Fibroblast of lung (primary cell): ENCODE measurements at regions not wholly inside any gene's neighbourhood (a gene's known extent, or its start where the extent isn't known, plus 50 kb on each side); places are given as distances from the start of the nearest gene placed in this dataset.

Source experiments
- DNase-seq, 2 donors: peaks; one replicate each; pipeline versions ENCODE4 v3.0.0 to v3.0.0-alpha.2; 2010; ENCODE audit warnings: low read depth in 2 of 2
- H2AFZ ChIP-seq: 2 replicates; pipeline ENCODE4 v1.5.1; 2012; ENCODE audit warnings: low read length, control low read depth, inconsistent platforms
- H3K27ac ChIP-seq: 2 replicates; pipeline ENCODE4 v1.5.1; 2011; ENCODE audit warnings: low read length, control low read depth; ENCODE audit not compliant: insufficient read depth
- H3K27me3 ChIP-seq: 2 replicates; pipeline ENCODE4 v1.5.1; 2011; ENCODE audit warnings: mild to moderate bottlenecking, low read length; ENCODE audit not compliant: control insufficient read depth, insufficient read depth
- H3K36me3 ChIP-seq: 2 replicates; pipeline ENCODE4 v1.5.1; 2011; ENCODE audit warnings: low read length; ENCODE audit not compliant: control insufficient read depth, insufficient read depth
- H3K4me1 ChIP-seq: 2 replicates; pipeline ENCODE4 v1.5.1; 2011; ENCODE audit warnings: low read length; ENCODE audit not compliant: control insufficient read depth, insufficient read depth; ENCODE audit errors: extremely low read depth
- H3K4me2 ChIP-seq: 2 replicates; pipeline ENCODE4 v1.5.1; 2011; ENCODE audit warnings: low read length, control low read depth; ENCODE audit not compliant: insufficient read depth; ENCODE audit errors: extremely low read depth
- H3K4me3 ChIP-seq, 4 experiments: fragments of 200-600 bp in 1 of 4; sonication (generic) in 1 of 4; replicated peaks in 1 of 4; 2 replicates each; pipeline ENCODE4 v1.5.1; 2011 to 2016; ENCODE audit warnings: low read length in 4 of 4, low read depth in 3 of 4, mild to moderate bottlenecking in 3 of 4, control low read depth in 2 of 4, inconsistent platforms in 1 of 4, mixed read lengths in 1 of 4; ENCODE audit not compliant: insufficient read depth in 1 of 4; ENCODE audit errors: control extremely low read depth in 1 of 4
- H3K79me2 ChIP-seq: 2 replicates; pipeline ENCODE4 v1.5.1; 2012; ENCODE audit warnings: mild to moderate bottlenecking, low read length, inconsistent platforms; ENCODE audit not compliant: control insufficient read depth, insufficient read depth
- H3K9ac ChIP-seq: 2 replicates; pipeline ENCODE4 v1.5.1; 2011; ENCODE audit warnings: mild to moderate bottlenecking, low read length, control low read depth; ENCODE audit not compliant: insufficient read depth
- H3K9me3 ChIP-seq: 2 replicates; pipeline ENCODE4 v1.5.1; 2012; ENCODE audit warnings: low read depth, low read length; ENCODE audit not compliant: control insufficient read depth, insufficient read depth
- H4K20me1 ChIP-seq: 2 replicates; pipeline ENCODE4 v1.5.1; 2011; ENCODE audit warnings: low read length; ENCODE audit not compliant: control insufficient read depth, insufficient read depth; ENCODE audit errors: extremely low read depth
- EZH2 ChIP-seq: IDR thresholded peaks from 2 replicates; pipeline ENCODE4 v1.5.1; 2012; ENCODE audit warnings: low read length, control low read depth, mild to moderate bottlenecking; ENCODE audit errors: missing control alignments
- TF ChIP-seq, protein P1 (sequence below), 2 donors: IDR thresholded peaks in 1 of 2; conservative IDR thresholded peaks in 1 of 2; 1 replicate in 1 of 2; 2 replicates in 1 of 2; pipeline ENCODE4 v1.5.1; 2011 to 2012; ENCODE audit warnings: low read length in 2 of 2, control low read depth in 1 of 2, inconsistent platforms in 1 of 2, low read depth in 1 of 2, mild to moderate bottlenecking in 1 of 2

GRCh38 chr4:26048378-26048882 is 134.4 kb downstream of the SMIM20 start:
- TF ChIP-seq, protein P1, sequence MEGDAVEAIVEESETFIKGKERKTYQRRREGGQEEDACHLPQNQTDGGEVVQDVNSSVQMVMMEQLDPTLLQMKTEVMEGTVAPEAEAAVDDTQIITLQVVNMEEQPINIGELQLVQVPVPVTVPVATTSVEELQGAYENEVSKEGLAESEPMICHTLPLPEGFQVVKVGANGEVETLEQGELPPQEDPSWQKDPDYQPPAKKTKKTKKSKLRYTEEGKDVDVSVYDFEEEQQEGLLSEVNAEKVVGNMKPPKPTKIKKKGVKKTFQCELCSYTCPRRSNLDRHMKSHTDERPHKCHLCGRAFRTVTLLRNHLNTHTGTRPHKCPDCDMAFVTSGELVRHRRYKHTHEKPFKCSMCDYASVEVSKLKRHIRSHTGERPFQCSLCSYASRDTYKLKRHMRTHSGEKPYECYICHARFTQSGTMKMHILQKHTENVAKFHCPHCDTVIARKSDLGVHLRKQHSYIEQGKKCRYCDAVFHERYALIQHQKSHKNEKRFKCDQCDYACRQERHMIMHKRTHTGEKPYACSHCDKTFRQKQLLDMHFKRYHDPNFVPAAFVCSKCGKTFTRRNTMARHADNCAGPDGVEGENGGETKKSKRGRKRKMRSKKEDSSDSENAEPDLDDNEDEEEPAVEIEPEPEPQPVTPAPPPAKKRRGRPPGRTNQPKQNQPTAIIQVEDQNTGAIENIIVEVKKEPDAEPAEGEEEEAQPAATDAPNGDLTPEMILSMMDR (conservative IDR thresholded peaks at IDR 0.05 in 1 of 2, IDR thresholded peaks at IDR 0.05 in 1 of 2; ENCODE audit: low read depth in 1 of 2, low read length in 2 of 2) = no peak
- TF ChIP-seq EZH2 = no peak
- peak overlapping the region; percentile 95 for H3K27ac ChIP-seq
- no peaks in the 10 kb centered on the region for H4K20me1 ChIP-seq
- H2AFZ ChIP-seq = peak overlapping the region; percentile 66
- H3K79me2 ChIP-seq = no peaks in the 10 kb centered on the region
- peak; percentile 92 to 98 for DNase-seq
- H3K36me3 ChIP-seq = no peaks in the 10 kb centered on the region
- H3K4me3 ChIP-seq = no peak overlapping the region
- H3K27me3 ChIP-seq = no peaks in the 10 kb centered on the region
- peak overlapping the region; percentile 30 for H3K4me2 ChIP-seq
- H3K4me1 ChIP-seq = peaks cover 11% of the 10 kb centered on the region
- peak overlapping the region; percentile 33 for H3K9ac ChIP-seq
- no peaks in the 10 kb centered on the region for H3K9me3 ChIP-seq

DNA sequence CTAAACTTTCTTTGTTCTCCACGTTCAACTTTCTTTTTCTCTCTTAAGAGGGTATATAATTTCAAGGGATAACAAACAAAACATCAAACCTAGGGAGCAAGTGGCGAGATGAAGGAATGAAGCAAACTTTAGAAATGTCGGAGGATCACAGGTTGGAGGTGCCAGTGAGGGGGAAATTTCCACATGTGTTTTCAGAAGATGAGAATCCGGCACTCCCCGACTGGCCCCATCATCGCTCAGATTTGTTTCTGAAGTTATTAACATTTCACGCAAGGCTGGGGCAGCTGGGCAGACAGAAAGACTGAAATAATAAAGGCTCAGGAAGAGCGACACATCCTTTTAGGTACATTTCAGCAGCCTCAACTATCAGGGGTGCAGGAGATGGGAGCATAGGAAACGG is 134.9 kb downstream of the SMIM20 start:
- Histone ChIP-seq H3K4me2 (no peak overlapping the region), H3K27me3 (no peaks in the 10 kb centered on the region), H2AFZ (no peak overlapping the region), H3K9me3 (no peaks in the 10 kb centered on the region), H3K79me2 (no peaks in the 10 kb centered on the region), H3K4me3 (no peak overlapping the region), H4K20me1 (no peaks in the 10 kb centered on the region), H3K27ac (peak overlapping the region; percentile 95), H3K4me1 (peaks cover 11% of the 10 kb centered on the region), H3K9ac (no peak overlapping the region), H3K36me3 (no peaks in the 10 kb centered on the region)
- DNase-seq = peak in 1 of 2 donors; percentile 39
- TF ChIP-seq, protein P1 (conservative IDR thresholded peaks at IDR 0.05 in 1 of 2, IDR thresholded peaks at IDR 0.05 in 1 of 2; ENCODE audit: low read depth in 1 of 2, low read length in 2 of 2) = no peak
- no peak for TF ChIP-seq EZH2

DNA sequence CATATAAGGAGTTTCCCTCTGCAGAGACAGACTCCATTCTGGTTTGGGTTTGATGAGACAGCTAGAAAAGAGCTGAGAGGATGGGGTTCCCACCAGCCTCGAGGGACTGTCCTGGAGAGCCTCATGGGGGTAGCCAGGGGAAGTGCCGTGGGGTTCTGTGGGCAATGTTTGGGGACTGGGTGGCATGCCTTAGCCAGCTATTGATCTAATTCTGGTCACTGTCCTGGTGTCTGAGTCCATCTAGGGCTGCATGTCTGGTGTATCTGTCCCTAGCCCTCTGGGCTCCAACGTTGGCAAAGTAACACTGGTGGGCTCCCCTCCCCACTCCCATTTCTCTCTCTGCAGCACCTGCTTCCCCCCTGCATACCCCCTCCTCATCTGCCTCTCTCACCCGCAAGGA is 135.4 kb downstream of the SMIM20 start:
- no peak overlapping the region for H3K4me3 ChIP-seq
- no peaks in the 10 kb centered on the region for H3K27me3 ChIP-seq
- no peak for DNase-seq
- H3K79me2 ChIP-seq = no peaks in the 10 kb centered on the region
- TF ChIP-seq, protein P1 (conservative IDR thresholded peaks at IDR 0.05 in 1 of 2, IDR thresholded peaks at IDR 0.05 in 1 of 2; ENCODE audit: low read depth in 1 of 2, low read length in 2 of 2) = no peak
- no peaks in the 10 kb centered on the region for H4K20me1 ChIP-seq
- no peak overlapping the region for H3K9ac ChIP-seq
- no peaks in the 10 kb centered on the region for H3K9me3 ChIP-seq
- H3K4me1 ChIP-seq = peaks cover 11% of the 10 kb centered on the region
- no peaks in the 10 kb centered on the region for H3K36me3 ChIP-seq
- peak overlapping the region; percentile 95 for H3K27ac ChIP-seq
- no peak overlapping the region for H2AFZ ChIP-seq
- H3K4me2 ChIP-seq = no peak overlapping the region
